Spleen (tissue), 11 donors: ENCODE measurements at regions not wholly inside any gene's neighbourhood (a gene's known extent, or its start where the extent isn't known, plus 50 kb on each side); places are given as distances from the start of the nearest gene placed in this dataset.

Experiments used
- DNase-seq: peaks from one replicate; pipeline ENCODE4 v3.0.0-alpha.2; 2020
- H3K27ac ChIP-seq, 8 donors: fragments of 200-600 bp; sonication (generic) in 7 of 8; 1 replicate in 4 of 8; 2 replicates in 4 of 8; pipeline versions ENCODE4 v1.5.0 to v1.8.0; 2016 to 2021; ENCODE audit warnings: inconsistent platforms in 4 of 8, mild to moderate bottlenecking in 4 of 8, moderate library complexity in 1 of 8
- H3K27me3 ChIP-seq, 7 donors: fragments of 200-600 bp; sonication (generic) in 6 of 7; replicated peaks in 1 of 7; 1 replicate in 4 of 7; 2 replicates in 3 of 7; pipeline versions ENCODE4 v1.5.0 to v1.8.0; 2016 to 2021; ENCODE audit warnings: inconsistent platforms in 3 of 7, mild to moderate bottlenecking in 1 of 7
- H3K36me3 ChIP-seq, 6 donors: fragments of 200-600 bp; sonication (generic) in 5 of 6; 1 replicate in 4 of 6; 2 replicates in 2 of 6; pipeline versions ENCODE4 v1.5.0 to v1.8.0; 2016 to 2021; ENCODE audit warnings: inconsistent platforms in 2 of 6
- H3K4me1 ChIP-seq, 6 donors: fragments of 200-600 bp; sonication (generic) in 5 of 6; 1 replicate in 3 of 6; 2 replicates in 3 of 6; pipeline versions ENCODE4 v1.5.0 to v1.8.0; 2016 to 2021; ENCODE audit warnings: inconsistent platforms in 3 of 6
- H3K4me3 ChIP-seq, 8 donors: fragments of 200-600 bp; sonication (generic) in 7 of 8; 1 replicate in 4 of 8; 2 replicates in 4 of 8; pipeline versions ENCODE4 v1.5.0 to v1.8.0; 2016 to 2021; ENCODE audit warnings: inconsistent platforms in 4 of 8, mild to moderate bottlenecking in 4 of 8, moderate library complexity in 2 of 8
- H3K9me3 ChIP-seq, 8 donors: fragments of 200-600 bp; sonication (generic) in 7 of 8; 1 replicate in 4 of 8; 2 replicates in 4 of 8; pipeline versions ENCODE4 v1.5.0 to v1.8.0; 2016 to 2021; ENCODE audit warnings: inconsistent platforms in 4 of 8
- POLR2A ChIP-seq, 3 donors: fragments of 450-650 bp; IDR thresholded peaks; one replicate each; pipeline ENCODE4 v1.5.1; 2017; ENCODE audit warnings: antibody characterized with exemption in 3 of 3, mild to moderate bottlenecking in 1 of 3
- POLR2AphosphoS5 ChIP-seq, 3 donors: sonication (generic); formaldehyde crosslinking; IDR thresholded peaks; one replicate each; pipeline ENCODE4 v1.5.1; 2017; ENCODE audit warnings: antibody characterized with exemption in 3 of 3
- WGBS, 5 donors: extraction: QIAGEN DNeasy Blood & Tissue Kit in 3 of 5; methylation state at CpG; one replicate each; pipeline versions ENCODE4 v1.1.5 to v1.1.7; 2013 to 2018; 5-methylcytosine and 5-hydroxymethylcytosine counted together
- intact Hi-C: fragments of 100-400 bp; cut with DNase I; formaldehyde crosslinking; loops from one replicate; pipeline ENCODE4 v1.15.0; 2023; ENCODE audit warnings: low total_unique reads
- TF ChIP-seq, protein P1 (sequence below), 11 experiments: fragments of 200-600 bp in 7 of 11; fragments of 450-650 bp in 4 of 11; sonication (generic) in 4 of 11; IDR thresholded peaks in 8 of 11; conservative IDR thresholded peaks in 3 of 11; 1 replicate in 7 of 11; 2 replicates in 4 of 11; pipeline versions ENCODE4 v1.4.0 to v1.8.0; 2016 to 2021; ENCODE audit warnings: antibody characterized with exemption in 11 of 11, inconsistent platforms in 4 of 11, mild to moderate bottlenecking in 1 of 11
- donor health status: healthy with polysubstance abuse.
- donor health status: DM: no; HTN: no; CAD: no; lungs with moderate emphysema.
- donor health status: DM: no; HTN: no; CAD: no.
- donor health status: Bipolar disorder and iron deficiency.
- donor health status: healthy.
- donor health status: DM: no; HTN: no; CAD: no.
- donor health status: DM: yes; HTN: yes; CAD: no.

DNA sequence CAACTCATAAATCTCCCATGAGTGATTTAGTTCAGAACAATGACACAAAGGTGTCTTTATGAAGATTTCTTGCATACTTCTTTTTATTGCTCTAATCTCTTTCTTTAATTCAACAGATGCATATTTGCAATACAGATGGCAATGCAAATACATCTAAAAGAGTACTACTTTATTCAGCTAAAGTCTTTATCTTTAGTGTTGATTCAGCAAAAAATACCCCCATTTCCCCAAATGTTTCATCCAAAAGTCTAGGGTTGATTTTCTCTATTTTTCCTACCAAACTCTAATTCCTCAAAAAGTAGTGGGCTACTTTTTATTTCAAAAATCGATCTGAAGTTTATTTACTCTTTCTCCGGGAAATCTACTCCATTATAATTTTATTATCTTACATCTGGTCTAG lies 1055.2 kb downstream of the STIM2 start:
- Histone ChIP-seq H3K27me3 (no peaks in the 10 kb centered on the region), H3K9me3 (no peaks in the 10 kb centered on the region), H3K4me1 (no peaks in the 10 kb centered on the region), H3K36me3 (no peaks in the 10 kb centered on the region), H3K4me3 (no peak overlapping the region), H3K27ac (no peak overlapping the region)
- WGBS, 5 donors: 73 to 83% (median 80%) methylated on average over 2 of the region's 2 CpGs
- DNase-seq: no peak
- TF ChIP-seq POLR2A (IDR thresholded peaks at IDR 0.05) (no peak), POLR2AphosphoS5 (IDR thresholded peaks at IDR 0.05) (no peak)
- TF ChIP-seq, protein P1, sequence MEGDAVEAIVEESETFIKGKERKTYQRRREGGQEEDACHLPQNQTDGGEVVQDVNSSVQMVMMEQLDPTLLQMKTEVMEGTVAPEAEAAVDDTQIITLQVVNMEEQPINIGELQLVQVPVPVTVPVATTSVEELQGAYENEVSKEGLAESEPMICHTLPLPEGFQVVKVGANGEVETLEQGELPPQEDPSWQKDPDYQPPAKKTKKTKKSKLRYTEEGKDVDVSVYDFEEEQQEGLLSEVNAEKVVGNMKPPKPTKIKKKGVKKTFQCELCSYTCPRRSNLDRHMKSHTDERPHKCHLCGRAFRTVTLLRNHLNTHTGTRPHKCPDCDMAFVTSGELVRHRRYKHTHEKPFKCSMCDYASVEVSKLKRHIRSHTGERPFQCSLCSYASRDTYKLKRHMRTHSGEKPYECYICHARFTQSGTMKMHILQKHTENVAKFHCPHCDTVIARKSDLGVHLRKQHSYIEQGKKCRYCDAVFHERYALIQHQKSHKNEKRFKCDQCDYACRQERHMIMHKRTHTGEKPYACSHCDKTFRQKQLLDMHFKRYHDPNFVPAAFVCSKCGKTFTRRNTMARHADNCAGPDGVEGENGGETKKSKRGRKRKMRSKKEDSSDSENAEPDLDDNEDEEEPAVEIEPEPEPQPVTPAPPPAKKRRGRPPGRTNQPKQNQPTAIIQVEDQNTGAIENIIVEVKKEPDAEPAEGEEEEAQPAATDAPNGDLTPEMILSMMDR (IDR thresholded peaks at IDR 0.05 in 8 of 11, conservative IDR thresholded peaks at IDR 0.05 in 3 of 11): no peak
- intact Hi-C loops: no loop called here

DNA sequence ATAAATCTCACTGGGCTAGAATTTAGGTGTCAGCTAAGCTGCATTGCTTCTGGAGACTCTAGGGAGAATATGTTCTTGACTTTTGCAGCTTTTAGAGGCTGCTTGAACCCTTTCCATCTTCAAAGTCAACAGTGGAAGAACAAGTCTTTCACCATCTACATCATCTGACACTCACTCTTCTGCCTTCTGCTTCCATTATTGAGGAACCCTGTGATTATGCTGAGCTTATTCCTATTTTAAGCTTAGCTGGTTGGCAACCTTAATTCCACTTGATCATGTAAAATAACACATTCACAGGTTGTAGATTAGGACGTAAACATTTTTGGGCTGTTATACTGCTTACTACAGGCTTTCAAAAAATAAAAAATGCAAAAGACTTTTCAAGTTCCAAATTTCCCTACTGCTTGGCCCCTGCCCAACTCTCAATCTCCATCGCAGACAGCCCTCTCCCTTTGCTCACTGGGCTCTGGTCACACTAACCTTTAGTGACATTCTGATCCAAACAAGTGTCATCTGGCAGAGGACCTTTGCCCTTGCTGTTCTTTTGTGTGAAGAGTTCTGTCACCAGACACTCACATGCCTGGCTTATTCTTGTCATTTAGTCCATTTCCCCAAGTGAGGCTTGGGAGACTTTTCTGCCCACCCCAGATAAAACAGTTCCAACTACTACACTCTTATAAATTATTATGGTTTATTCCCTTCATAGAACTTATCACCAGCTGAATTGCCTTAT lies 1056.0 kb downstream of the STIM2 start:
- H3K36me3 ChIP-seq: no peaks in the 10 kb centered on the region
- H3K4me1 ChIP-seq: no peaks in the 10 kb centered on the region
- H3K27ac ChIP-seq: no peak overlapping the region
- intact Hi-C loops: no loop called here
- TF ChIP-seq, protein P1 (IDR thresholded peaks at IDR 0.05 in 8 of 11, conservative IDR thresholded peaks at IDR 0.05 in 3 of 11): no peak
- TF ChIP-seq POLR2A (IDR thresholded peaks at IDR 0.05) (no peak), POLR2AphosphoS5 (IDR thresholded peaks at IDR 0.05) (no peak)
- H3K4me3 ChIP-seq: no peak overlapping the region
- 35 to 51% (median 40%) methylated on average over 2 of the region's 2 CpGs for WGBS, 5 donors
- DNase-seq: no peak
- H3K27me3 ChIP-seq: no peaks in the 10 kb centered on the region
- no peaks in the 10 kb centered on the region for H3K9me3 ChIP-seq

DNA sequence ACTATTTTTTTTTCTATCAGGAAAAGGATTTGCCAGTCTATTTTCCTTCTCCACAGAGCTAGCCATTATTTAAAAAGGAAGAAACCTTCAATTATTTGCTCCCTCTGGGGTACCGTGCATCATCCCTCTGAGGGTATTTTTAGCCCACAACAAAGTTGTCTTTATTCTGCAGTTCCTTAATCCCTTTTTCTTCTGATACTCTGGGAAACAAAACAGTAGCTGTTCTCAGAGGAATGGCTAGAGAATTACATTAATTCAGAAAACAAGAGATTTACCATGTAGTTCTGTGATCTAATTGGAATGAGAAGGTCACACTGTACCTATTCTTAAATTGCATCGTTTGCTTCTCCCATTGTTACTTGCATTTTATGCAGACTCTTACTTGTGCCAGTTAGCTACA lies 1056.7 kb downstream of the STIM2 start:
- intact Hi-C loops: no loop called here
- Histone ChIP-seq H3K36me3 (no peaks in the 10 kb centered on the region), H3K27ac (no peak overlapping the region), H3K4me1 (no peaks in the 10 kb centered on the region), H3K4me3 (no peak overlapping the region), H3K9me3 (no peaks in the 10 kb centered on the region), H3K27me3 (no peaks in the 10 kb centered on the region)
- TF ChIP-seq, protein P1 (IDR thresholded peaks at IDR 0.05 in 8 of 11, conservative IDR thresholded peaks at IDR 0.05 in 3 of 11): no peak
- TF ChIP-seq POLR2A (IDR thresholded peaks at IDR 0.05) (no peak), POLR2AphosphoS5 (IDR thresholded peaks at IDR 0.05) (no peak)
- 34 to 47% (median 45%) methylated on average over 2 of the region's 2 CpGs for WGBS, 5 donors
- DNase-seq: no peak

DNA sequence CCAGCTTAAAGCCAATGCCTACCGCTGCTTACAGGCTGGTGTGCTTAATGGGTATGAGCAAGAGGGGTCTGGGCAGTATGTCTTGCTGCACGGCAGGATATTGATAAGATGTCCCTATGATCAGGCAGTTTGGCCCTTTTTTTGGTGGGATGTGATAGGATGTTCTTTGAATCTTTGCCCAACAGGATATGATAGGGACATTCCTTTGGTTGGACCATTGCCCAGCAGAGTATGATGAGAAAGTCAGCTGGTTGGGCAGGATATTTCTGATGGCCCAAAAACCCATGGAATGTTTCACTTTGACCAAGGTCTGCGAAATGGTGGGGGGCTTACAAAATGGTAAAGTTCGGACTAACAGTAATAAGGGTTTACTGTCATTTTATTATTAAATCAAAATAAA lies 1060.6 kb downstream of the STIM2 start:
- H3K27ac ChIP-seq: no peak overlapping the region
- DNase-seq: no peak

More for the DNA sequence above, 1060.6 kb downstream of the STIM2 start:
- Histone ChIP-seq H3K4me1 (no peaks in the 10 kb centered on the region), H3K4me3 (no peak overlapping the region), H3K36me3 (no peaks in the 10 kb centered on the region), H3K27me3 (no peaks in the 10 kb centered on the region), H3K9me3 (no peaks in the 10 kb centered on the region)
- WGBS, 5 donors: 73 to 88% (median 80%) methylated on average over 4 of the region's 4 CpGs
- intact Hi-C loops: no loop called here
- TF ChIP-seq, protein P1 (IDR thresholded peaks at IDR 0.05 in 8 of 11, conservative IDR thresholded peaks at IDR 0.05 in 3 of 11): no peak
- TF ChIP-seq POLR2A (IDR thresholded peaks at IDR 0.05) (no peak), POLR2AphosphoS5 (IDR thresholded peaks at IDR 0.05) (no peak)
